Astrocyte of the cerebellum (primary cell): ENCODE measurements at regions not wholly inside any gene's neighbourhood (a gene's known extent, or its start where the extent isn't known, plus 50 kb on each side); places are given as distances from the start of the nearest gene placed in this dataset.

Experiments
- DNase-seq: peaks from one replicate; pipeline ENCODE4 v3.0.0-alpha.2; 2011; ENCODE audit warnings: low read depth
- H3K4me3 ChIP-seq: 2 replicates; pipeline ENCODE4 v1.5.1; 2011; ENCODE audit warnings: mild to moderate bottlenecking, low read depth, low read length, moderate library complexity
- in situ Hi-C: cut with HindIII; loops from 2 replicates; pipeline ENCODE4 v1.10.0; 2017; ENCODE audit warnings: low sequenced_read_pairs
- TF ChIP-seq, protein P1 (sequence below): IDR thresholded peaks from 2 replicates; pipeline ENCODE4 v1.5.1; 2012; ENCODE audit warnings: low read length, low read depth, moderate library complexity, mild to moderate bottlenecking; ENCODE audit errors: missing control alignments

DNA sequence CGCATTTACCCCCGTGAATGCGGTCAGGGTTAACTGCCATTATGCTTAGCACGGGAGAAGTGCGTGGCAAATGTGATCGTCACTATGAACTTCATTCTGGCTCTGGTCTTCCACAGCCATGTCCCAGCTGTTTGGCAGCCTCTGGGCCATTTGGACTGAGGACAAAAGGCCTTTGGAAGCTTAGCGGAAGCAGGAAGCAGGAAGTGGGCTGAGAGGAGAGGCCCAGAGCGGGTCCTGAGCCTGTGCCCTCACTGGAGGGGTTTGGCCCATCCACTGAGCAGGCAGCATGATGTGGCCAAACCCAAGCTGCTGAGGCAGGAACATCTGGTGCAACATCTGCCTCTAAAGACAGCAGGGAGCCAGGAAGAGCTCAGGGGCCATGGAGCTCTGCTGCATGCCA, 345.9 kb downstream of the C16orf95 start:
- DNase-seq = no peak
- in situ Hi-C loops = no loop called here

DNA sequence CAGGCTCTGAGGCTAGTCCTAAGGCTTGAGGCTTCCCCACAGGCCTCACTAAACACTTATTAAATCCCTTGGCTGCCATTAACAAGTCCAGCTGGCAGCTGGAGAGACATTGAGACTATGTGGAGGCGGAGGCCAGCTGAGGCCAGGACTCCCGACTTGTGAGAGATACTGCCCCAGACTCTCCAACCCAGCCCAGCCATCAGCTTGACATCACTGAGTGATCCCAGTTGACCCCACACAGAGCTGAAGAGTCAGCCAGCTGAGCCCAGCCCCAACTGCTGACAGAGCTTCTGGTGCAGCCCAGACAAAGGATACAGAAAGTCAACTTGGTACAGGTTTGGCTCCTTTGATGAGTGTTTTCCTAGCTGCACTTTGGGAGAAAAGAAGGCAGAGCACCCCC, 343.1 kb downstream of the C16orf95 start:
- in situ Hi-C loops = no loop called here
- H3K4me3 ChIP-seq = no peak overlapping the region
- TF ChIP-seq, protein P1, sequence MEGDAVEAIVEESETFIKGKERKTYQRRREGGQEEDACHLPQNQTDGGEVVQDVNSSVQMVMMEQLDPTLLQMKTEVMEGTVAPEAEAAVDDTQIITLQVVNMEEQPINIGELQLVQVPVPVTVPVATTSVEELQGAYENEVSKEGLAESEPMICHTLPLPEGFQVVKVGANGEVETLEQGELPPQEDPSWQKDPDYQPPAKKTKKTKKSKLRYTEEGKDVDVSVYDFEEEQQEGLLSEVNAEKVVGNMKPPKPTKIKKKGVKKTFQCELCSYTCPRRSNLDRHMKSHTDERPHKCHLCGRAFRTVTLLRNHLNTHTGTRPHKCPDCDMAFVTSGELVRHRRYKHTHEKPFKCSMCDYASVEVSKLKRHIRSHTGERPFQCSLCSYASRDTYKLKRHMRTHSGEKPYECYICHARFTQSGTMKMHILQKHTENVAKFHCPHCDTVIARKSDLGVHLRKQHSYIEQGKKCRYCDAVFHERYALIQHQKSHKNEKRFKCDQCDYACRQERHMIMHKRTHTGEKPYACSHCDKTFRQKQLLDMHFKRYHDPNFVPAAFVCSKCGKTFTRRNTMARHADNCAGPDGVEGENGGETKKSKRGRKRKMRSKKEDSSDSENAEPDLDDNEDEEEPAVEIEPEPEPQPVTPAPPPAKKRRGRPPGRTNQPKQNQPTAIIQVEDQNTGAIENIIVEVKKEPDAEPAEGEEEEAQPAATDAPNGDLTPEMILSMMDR = no peak
- DNase-seq = no peak

More for the DNA sequence above, 345.9 kb downstream of the C16orf95 start:
- TF ChIP-seq, protein P1 = no peak
- H3K4me3 ChIP-seq = no peak overlapping the region

GRCh38 chr16:86975445-86975844, 341.7 kb downstream of the C16orf95 start:
- peak; percentile 96 for DNase-seq
- H3K4me3 ChIP-seq = no peak overlapping the region
- TF ChIP-seq, protein P1 = no peak
- in situ Hi-C loops = no loop called here

- no peak for DNase-seq
- H3K4me3 ChIP-seq = no peak overlapping the region
- in situ Hi-C loops = no loop called here
- TF ChIP-seq, protein P1 = no peak
Measured at GRCh38 chr16:86977076-86977676, 340.0 kb downstream of the C16orf95 start.

GRCh38 chr16:86978445-86979030, 338.7 kb downstream of the C16orf95 start:
- DNase-seq = no peak
- TF ChIP-seq, protein P1 = no peak
- in situ Hi-C loops = no loop called here
- H3K4me3 ChIP-seq = no peak overlapping the region

- no peak overlapping the region for H3K4me3 ChIP-seq
- in situ Hi-C loops = no loop called here
- TF ChIP-seq, protein P1 = no peak
- DNase-seq = no peak
Measured at GRCh38 chr16:86979061-86979460, 338.1 kb downstream of the C16orf95 start.
